Adrenal gland (tissue), 9 donors: ENCODE measurements at regions not wholly inside any gene's neighbourhood (a gene's known extent, or its start where the extent isn't known, plus 50 kb on each side); places are given as distances from the start of the nearest gene placed in this dataset.

Source experiments
- DNase-seq, 7 donors: peaks; one replicate each; pipeline ENCODE4 v3.0.0-alpha.2; 2019 to 2020
- H3K27ac ChIP-seq, 5 donors: fragments of 200-600 bp; sonication (generic) in 4 of 5; 1 replicate in 3 of 5; 2 replicates in 2 of 5; pipeline versions ENCODE4 v1.5.1 to v1.8.0; 2016 to 2020; ENCODE audit warnings: mild to moderate bottlenecking in 1 of 5
- H3K27me3 ChIP-seq: fragments of 200-600 bp; 2 replicates; pipeline ENCODE4 v1.8.0; 2021
- H3K36me3 ChIP-seq, 2 donors: fragments of 200-600 bp; replicated peaks in 1 of 2; 1 replicate in 1 of 2; 2 replicates in 1 of 2; pipeline versions ENCODE4 v1.5.1 to v1.8.0; 2018 to 2022
- H3K4me1 ChIP-seq, 2 donors: fragments of 200-600 bp; replicated peaks in 1 of 2; 1 replicate in 1 of 2; 2 replicates in 1 of 2; pipeline versions ENCODE4 v1.5.1 to v1.8.0; 2018 to 2021
- H3K4me3 ChIP-seq, 4 donors: fragments of 200-600 bp; sonication (generic) in 3 of 4; one replicate each; pipeline ENCODE4 v1.5.1; 2016 to 2018
- H3K9me3 ChIP-seq, 3 donors: fragments of 200-600 bp; sonication (generic) in 1 of 3; replicated peaks in 1 of 3; 1 replicate in 2 of 3; 2 replicates in 1 of 3; pipeline versions ENCODE4 v1.5.1 to v1.8.0; 2016 to 2021
- POLR2A ChIP-seq, 2 donors: fragments of 450-650 bp; IDR thresholded peaks; one replicate each; pipeline ENCODE4 v1.6.1; 2017; ENCODE audit warnings: antibody characterized with exemption in 2 of 2, mild to moderate bottlenecking in 2 of 2, moderate library complexity in 1 of 2
- WGBS, 4 donors: extraction: QIAGEN DNeasy Blood & Tissue Kit in 2 of 4; methylation state at CpG; one replicate each; pipeline versions ENCODE4 v1.1.5 to v1.1.7; 2013 to 2017; 5-methylcytosine and 5-hydroxymethylcytosine counted together
- intact Hi-C, 2 donors: fragments of 100-400 bp; cut with DNase I; formaldehyde crosslinking; loops; one replicate each; pipeline versions ENCODE4 v1.14.1 to v1.15.0; 2022 to 2023
- TF ChIP-seq, protein P1 (sequence below), 6 experiments: fragments of 450-650 bp in 4 of 6; fragments of 200-600 bp in 2 of 6; sonication (generic) in 1 of 6; IDR thresholded peaks; 1 replicate in 5 of 6; 2 replicates in 1 of 6; pipeline versions ENCODE4 v1.5.1 to v1.8.0; 2016 to 2021; ENCODE audit warnings: antibody characterized with exemption in 6 of 6, mild to moderate bottlenecking in 2 of 6, moderate library complexity in 1 of 6
- donor health status: healthy with polysubstance abuse.
- donor health status: Bipolar disorder and iron deficiency.
- donor health status: DM: yes; HTN: yes; CAD: no.
- donor health status: DM: no; HTN: no; CAD: no.
- donor health status: DM: no; HTN: no; CAD: no.

GRCh38 chr1:25094995-25095394, 137.3 kb downstream of the SYF2 start:
- H3K9me3 ChIP-seq, result no peaks in the 10 kb centered on the region
- intact Hi-C loops, result no loop called here
- H3K4me3 ChIP-seq, result no peak overlapping the region
- no peaks in the 10 kb centered on the region for H3K36me3 ChIP-seq
- WGBS, 4 donors, result 73 to 80% (median 79%) methylated on average over 10 of the region's 10 CpGs
- DNase-seq, result no peak
- H3K27ac ChIP-seq, result no peak overlapping the region
- no peak for TF ChIP-seq POLR2A (IDR thresholded peaks at IDR 0.05)
- TF ChIP-seq, protein P1, sequence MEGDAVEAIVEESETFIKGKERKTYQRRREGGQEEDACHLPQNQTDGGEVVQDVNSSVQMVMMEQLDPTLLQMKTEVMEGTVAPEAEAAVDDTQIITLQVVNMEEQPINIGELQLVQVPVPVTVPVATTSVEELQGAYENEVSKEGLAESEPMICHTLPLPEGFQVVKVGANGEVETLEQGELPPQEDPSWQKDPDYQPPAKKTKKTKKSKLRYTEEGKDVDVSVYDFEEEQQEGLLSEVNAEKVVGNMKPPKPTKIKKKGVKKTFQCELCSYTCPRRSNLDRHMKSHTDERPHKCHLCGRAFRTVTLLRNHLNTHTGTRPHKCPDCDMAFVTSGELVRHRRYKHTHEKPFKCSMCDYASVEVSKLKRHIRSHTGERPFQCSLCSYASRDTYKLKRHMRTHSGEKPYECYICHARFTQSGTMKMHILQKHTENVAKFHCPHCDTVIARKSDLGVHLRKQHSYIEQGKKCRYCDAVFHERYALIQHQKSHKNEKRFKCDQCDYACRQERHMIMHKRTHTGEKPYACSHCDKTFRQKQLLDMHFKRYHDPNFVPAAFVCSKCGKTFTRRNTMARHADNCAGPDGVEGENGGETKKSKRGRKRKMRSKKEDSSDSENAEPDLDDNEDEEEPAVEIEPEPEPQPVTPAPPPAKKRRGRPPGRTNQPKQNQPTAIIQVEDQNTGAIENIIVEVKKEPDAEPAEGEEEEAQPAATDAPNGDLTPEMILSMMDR (IDR thresholded peaks at IDR 0.05), result no peak
- no peaks in the 10 kb centered on the region for H3K27me3 ChIP-seq
- H3K4me1 ChIP-seq, result no peaks in the 10 kb centered on the region

GRCh38 chr1:25094229-25094628, 138.1 kb downstream of the SYF2 start:
- Histone ChIP-seq H3K27me3 (peaks cover 3% of the 10 kb centered on the region), H3K4me3 (no peak overlapping the region), H3K4me1 (no peaks in the 10 kb centered on the region), H3K27ac (no peak overlapping the region), H3K9me3 (no peaks in the 10 kb centered on the region), H3K36me3 (no peaks in the 10 kb centered on the region)
- no peak for DNase-seq
- TF ChIP-seq, protein P1 (IDR thresholded peaks at IDR 0.05), result no peak
- no peak for TF ChIP-seq POLR2A (IDR thresholded peaks at IDR 0.05)
- intact Hi-C loops, result no loop called here
- WGBS, 4 donors, result 85 to 96% (median 90%) methylated on average over 3 of the region's 3 CpGs

- no peaks in the 10 kb centered on the region for H3K4me1 ChIP-seq
- no peaks in the 10 kb centered on the region for H3K9me3 ChIP-seq
- no peak overlapping the region for H3K4me3 ChIP-seq
- TF ChIP-seq, protein P1 (IDR thresholded peaks at IDR 0.05), result no peak
- no peak for TF ChIP-seq POLR2A (IDR thresholded peaks at IDR 0.05)
- intact Hi-C loops, result no loop called here
- DNase-seq, result no peak
- no peaks in the 10 kb centered on the region for H3K36me3 ChIP-seq
- H3K27me3 ChIP-seq, result peaks cover 3% of the 10 kb centered on the region
- H3K27ac ChIP-seq, result no peak overlapping the region
- WGBS, 4 donors, result 71 to 89% (median 81%) methylated on average over 2 to 4 of the region's 4 CpGs
Measured at GRCh38 chr1:25091658-25092057, 140.6 kb downstream of the SYF2 start.

DNA sequence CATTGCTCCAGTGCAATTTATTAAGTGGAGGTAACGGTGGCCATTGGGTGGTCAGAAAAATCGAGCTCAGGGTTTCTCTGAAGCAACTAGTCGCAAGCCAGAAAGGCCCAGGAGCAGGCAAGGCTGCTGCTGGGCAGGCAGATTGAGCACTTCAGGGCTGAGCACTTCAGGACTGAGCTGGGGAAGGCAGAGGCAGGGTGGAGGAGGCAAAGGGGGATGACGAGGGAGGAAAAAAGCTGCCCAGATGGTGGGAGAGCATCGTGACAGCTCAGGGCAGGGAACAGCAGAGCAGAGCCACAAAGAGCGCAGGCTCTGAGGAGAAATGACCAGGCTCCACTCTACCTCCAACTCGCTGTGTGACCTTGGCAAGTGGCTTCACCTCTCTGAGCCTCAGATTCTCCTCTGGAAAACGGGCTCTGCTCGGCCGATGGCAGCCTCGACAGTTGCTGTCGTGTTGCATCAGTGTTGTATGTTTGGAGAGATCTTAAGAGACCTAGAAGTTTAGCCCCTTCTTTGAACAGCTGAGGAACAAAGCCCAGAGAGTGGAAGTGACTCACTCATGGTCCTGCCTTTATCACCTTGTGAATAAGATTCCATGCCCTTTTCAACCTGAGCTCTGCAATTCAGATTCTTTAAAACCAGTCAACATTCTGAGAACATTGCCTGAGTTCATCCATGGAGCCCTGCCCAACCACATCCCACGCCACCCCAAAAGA, 141.4 kb downstream of the SYF2 start:
- DNase-seq, result no peak
- no peaks in the 10 kb centered on the region for H3K36me3 ChIP-seq
- H3K9me3 ChIP-seq, result no peaks in the 10 kb centered on the region
- TF ChIP-seq POLR2A (IDR thresholded peaks at IDR 0.05), result no peak
- TF ChIP-seq, protein P1 (IDR thresholded peaks at IDR 0.05), result no peak
- 71 to 85% (median 76%) methylated on average over 13 of the region's 13 CpGs for WGBS, 4 donors
- H3K4me3 ChIP-seq, result no peak overlapping the region
- H3K4me1 ChIP-seq, result no peaks in the 10 kb centered on the region
- H3K27ac ChIP-seq, result no peak overlapping the region
- H3K27me3 ChIP-seq, result peaks cover 3% of the 10 kb centered on the region
- intact Hi-C loops, result no loop called here
